ENCODE measurements at regions not wholly inside any gene's neighbourhood (a gene's known extent, or its start where the extent isn't known, plus 50 kb on each side); places are given as distances from the start of the nearest gene placed in this dataset.

GRCh38 chr10:91708174-91708861 is 75.4 kb upstream of the PPP1R3C start:
- intact Hi-C loops (cut with DNase I): no loop called here
- DNase-seq (ENCODE audit: extremely low spot score in 2 of 2): no peak
- Histone ChIP-seq H3K27me3 (no peaks in the 10 kb centered on the region), H3K4me3 (no peak overlapping the region), H3K36me3 (no peaks in the 10 kb centered on the region), H3K9me3 (no peaks in the 10 kb centered on the region), H3K27ac (no peak overlapping the region), H3K4me1 (no peaks in the 10 kb centered on the region)
- TF ChIP-seq CTCF (IDR thresholded peaks at IDR 0.05) (no peak), POLR2A (IDR thresholded peaks at IDR 0.05) (no peak), POLR2AphosphoS5 (IDR thresholded peaks at IDR 0.05; ENCODE audit: insufficient read depth in 1 of 2, low read depth in 1 of 2) (no peak)

GRCh38 chr10:91707236-91707635 is 74.4 kb upstream of the PPP1R3C start:
- Histone ChIP-seq H3K4me1 (no peaks in the 10 kb centered on the region), H3K27me3 (no peaks in the 10 kb centered on the region), H3K27ac (no peak overlapping the region), H3K36me3 (no peaks in the 10 kb centered on the region), H3K4me3 (no peak overlapping the region), H3K9me3 (no peaks in the 10 kb centered on the region)
- no peak for DNase-seq (ENCODE audit: extremely low spot score in 2 of 2)
- TF ChIP-seq CTCF (IDR thresholded peaks at IDR 0.05) (no peak), POLR2AphosphoS5 (IDR thresholded peaks at IDR 0.05; ENCODE audit: insufficient read depth in 1 of 2, low read depth in 1 of 2) (no peak), POLR2A (IDR thresholded peaks at IDR 0.05) (no peak)
- intact Hi-C loops (cut with DNase I): no loop called here

GRCh38 chr10:91705948-91706670 is 73.2 kb upstream of the PPP1R3C start:
- TF ChIP-seq CTCF (IDR thresholded peaks at IDR 0.05): no peak
- no peak for TF ChIP-seq POLR2A (IDR thresholded peaks at IDR 0.05)
- no peak for TF ChIP-seq POLR2AphosphoS5 (IDR thresholded peaks at IDR 0.05; ENCODE audit: insufficient read depth in 1 of 2, low read depth in 1 of 2)
- Histone ChIP-seq H3K4me3 (no peak overlapping the region), H3K4me1 (no peaks in the 10 kb centered on the region), H3K36me3 (no peaks in the 10 kb centered on the region), H3K27me3 (no peaks in the 10 kb centered on the region), H3K27ac (no peak overlapping the region), H3K9me3 (no peaks in the 10 kb centered on the region)
- intact Hi-C loops (cut with DNase I): no loop called here
- no peak for DNase-seq (ENCODE audit: extremely low spot score in 2 of 2)

- no peak for DNase-seq (ENCODE audit: extremely low spot score in 2 of 2)
- no peak overlapping the region for H3K4me3 ChIP-seq
- intact Hi-C loops (cut with DNase I): no loop called here
- peaks cover 5% of the 10 kb centered on the region for H3K4me1 ChIP-seq
- no peaks in the 10 kb centered on the region for H3K36me3 ChIP-seq
- H3K9me3 ChIP-seq: no peaks in the 10 kb centered on the region
- no peaks in the 10 kb centered on the region for H3K27me3 ChIP-seq
- no peak for TF ChIP-seq CTCF (IDR thresholded peaks at IDR 0.05)
- no peak for TF ChIP-seq POLR2AphosphoS5 (IDR thresholded peaks at IDR 0.05; ENCODE audit: insufficient read depth in 1 of 2, low read depth in 1 of 2)
- no peak for TF ChIP-seq POLR2A (IDR thresholded peaks at IDR 0.05)
- H3K27ac ChIP-seq: no peak overlapping the region
These were observed 69.7 kb upstream of the PPP1R3C start for GRCh38 chr10:91702620-91703019.

Measured in vagina (tissue), 2 donors.